ENCODE measurements at regions not wholly inside any gene's neighbourhood (a gene's known extent, or its start where the extent isn't known, plus 50 kb on each side); places are given as distances from the start of the nearest gene placed in this dataset.

GRCh38 chr20:58102744-58103516, 125.5 kb downstream of the ANKRD60 start:
- no peak overlapping the region for H3K4me3 ChIP-seq
- H3K36me3 ChIP-seq = no peaks in the 10 kb centered on the region
- no peaks in the 10 kb centered on the region for H3K27me3 ChIP-seq
- DNase-seq = no peak
- no peaks in the 10 kb centered on the region for H3K9me3 ChIP-seq

DNA sequence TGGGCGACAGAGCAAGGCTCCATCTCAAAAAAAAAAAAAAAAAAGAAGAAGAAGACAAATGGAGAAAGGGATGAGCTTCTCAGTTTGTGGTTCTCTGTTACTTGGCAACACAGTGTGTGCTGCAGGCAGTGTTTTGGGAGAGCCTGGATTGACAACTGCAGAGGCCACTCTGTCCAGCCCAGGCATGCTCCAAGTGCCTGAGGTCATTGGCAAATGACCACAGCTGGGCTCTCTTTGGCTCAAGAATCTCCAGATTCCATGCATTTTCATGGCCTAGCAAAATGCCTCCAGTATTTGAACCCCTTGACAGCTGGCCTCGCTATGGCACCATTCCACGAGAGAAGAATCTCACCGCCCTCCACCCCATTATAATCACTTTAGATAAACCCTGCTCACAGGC, 126.2 kb downstream of the ANKRD60 start:
- H3K36me3 ChIP-seq = no peaks in the 10 kb centered on the region
- H3K9me3 ChIP-seq = no peaks in the 10 kb centered on the region
- DNase-seq = peak; percentile 72
- no peak overlapping the region for H3K4me3 ChIP-seq
- H3K27me3 ChIP-seq = no peaks in the 10 kb centered on the region

DNA sequence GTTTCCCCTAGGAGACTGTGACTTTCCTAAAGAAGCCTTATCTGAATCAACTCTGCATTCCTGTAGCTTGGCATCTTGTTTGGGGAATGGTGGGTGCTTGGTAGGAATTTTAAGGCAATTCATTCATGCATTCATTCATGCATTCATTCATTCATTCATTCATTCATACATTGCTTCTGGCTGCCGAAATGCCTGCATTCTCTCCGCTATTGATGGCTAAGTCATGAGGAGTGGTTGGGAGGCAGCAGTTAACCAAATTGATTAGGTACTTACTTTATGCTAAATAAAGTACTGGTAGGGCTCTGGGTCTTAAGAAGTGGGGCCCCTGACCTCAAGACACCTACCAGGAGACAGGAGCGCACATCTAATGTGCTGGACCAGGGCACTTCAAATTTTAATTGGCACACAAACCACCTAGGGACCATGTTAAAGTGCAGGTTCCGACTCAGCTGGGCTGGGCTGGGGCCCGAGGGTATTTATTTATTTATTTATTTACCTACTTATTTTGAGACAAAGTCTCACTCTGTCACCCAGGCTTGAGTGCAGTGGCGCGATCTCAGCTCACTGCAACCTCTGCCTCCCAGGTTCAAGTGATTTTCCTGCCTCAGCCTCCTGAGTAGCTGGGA, 127.6 kb downstream of the ANKRD60 start:
- Histone ChIP-seq H3K36me3 (no peaks in the 10 kb centered on the region), H3K9me3 (no peaks in the 10 kb centered on the region), H3K27me3 (no peaks in the 10 kb centered on the region), H3K4me3 (no peak overlapping the region)
- no peak for DNase-seq

DNA sequence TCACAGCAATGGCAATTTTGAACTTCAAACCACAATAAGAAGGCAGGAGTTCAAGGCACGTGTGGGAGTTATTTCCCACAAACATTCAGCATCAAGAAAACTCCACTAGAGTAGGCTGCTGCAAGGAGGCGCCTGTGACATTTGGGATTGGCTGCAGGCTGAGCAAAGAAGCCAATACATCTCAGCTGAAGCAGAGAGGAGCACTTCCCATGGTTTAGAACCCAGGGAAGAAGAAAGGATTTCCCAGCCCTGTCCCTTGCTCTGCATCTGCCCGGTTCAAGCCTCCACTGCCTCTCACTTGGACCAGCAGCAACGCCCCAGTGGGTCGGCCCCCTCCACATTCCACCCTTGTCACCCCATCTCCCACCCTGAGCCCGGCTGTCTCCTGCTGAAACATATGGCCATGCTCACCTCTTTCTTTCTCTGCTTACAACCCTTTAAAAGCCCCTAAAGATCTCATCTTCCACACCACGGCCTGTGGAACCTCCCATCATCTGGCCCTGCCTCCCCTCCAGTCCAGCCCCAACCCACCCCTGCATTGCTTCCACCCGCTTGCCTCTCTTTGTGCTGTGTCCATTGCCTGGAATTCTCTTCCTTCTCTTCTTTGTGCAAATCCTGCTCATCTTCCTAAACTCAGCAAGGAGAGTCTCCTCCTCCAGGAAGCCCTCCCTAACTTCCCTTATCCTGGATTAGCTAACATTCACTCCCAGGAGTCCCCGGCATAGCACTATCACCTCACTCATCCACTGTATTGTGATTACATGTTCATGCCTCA, 128.3 kb downstream of the ANKRD60 start:
- DNase-seq = no peak
- Histone ChIP-seq H3K27me3 (no peaks in the 10 kb centered on the region), H3K36me3 (no peaks in the 10 kb centered on the region)

DNA sequence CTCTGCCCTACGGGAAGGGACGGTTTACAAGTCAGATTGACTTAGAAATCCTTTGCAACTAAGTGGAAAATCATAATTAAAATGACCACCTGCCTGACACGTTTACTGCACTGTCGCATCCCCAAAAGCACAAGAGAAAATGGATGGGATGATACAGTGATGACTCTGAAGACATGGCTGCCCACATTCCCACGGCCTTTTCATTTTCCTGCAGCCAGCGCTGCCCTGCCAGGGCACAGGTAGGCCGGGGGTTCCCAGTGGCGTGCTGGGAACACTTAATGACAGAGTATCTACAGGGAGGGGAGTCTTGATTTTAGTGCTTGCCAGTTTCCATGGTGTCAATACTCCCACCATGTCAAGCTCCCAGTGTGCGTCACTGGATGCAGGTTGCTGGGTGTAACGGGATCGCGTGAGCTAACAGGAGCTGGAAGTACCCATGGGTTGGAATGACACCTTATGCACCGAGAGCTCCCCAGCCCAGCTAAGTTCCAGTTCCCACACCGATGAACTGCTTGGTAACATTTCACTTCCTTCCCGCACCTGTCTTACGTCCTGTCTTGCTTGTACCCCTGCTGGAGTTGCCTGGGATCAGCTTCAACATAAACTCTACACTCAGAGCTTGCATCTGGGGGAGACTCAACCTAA, 129.0 kb downstream of the ANKRD60 start:
- H3K36me3 ChIP-seq = no peaks in the 10 kb centered on the region

More for the DNA sequence above, 128.3 kb downstream of the ANKRD60 start:
- Histone ChIP-seq H3K9me3 (no peaks in the 10 kb centered on the region), H3K4me3 (no peak overlapping the region)

DNA sequence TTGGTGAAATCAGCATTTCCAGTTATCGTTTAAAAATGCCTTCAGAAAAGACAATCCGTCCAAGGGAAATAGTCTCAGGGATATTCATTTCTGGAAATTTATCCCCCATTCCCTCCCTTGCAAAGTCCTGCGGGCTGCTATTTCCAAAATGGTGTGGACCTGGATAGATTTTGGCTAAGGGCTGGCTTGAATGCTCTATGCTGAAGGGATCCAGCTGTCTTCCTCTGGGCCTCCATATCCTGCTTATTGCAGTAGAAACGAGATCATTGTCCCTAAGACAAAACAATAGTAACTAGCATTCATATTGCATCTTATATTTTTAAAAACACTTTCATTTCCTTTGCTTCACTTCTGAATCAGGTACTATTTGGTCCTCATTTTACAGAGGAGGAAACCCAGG, 129.9 kb downstream of the ANKRD60 start:
- Histone ChIP-seq H3K36me3 (no peaks in the 10 kb centered on the region), H3K9me3 (no peaks in the 10 kb centered on the region), H3K4me3 (no peak overlapping the region), H3K27me3 (no peaks in the 10 kb centered on the region)
- no peak for DNase-seq

More for the DNA sequence above, 129.0 kb downstream of the ANKRD60 start:
- no peak overlapping the region for H3K4me3 ChIP-seq
- H3K27me3 ChIP-seq = no peaks in the 10 kb centered on the region
- no peaks in the 10 kb centered on the region for H3K9me3 ChIP-seq
- no peak for DNase-seq

- Histone ChIP-seq H3K36me3 (no peaks in the 10 kb centered on the region), H3K27me3 (no peaks in the 10 kb centered on the region), H3K4me3 (no peak overlapping the region), H3K9me3 (no peaks in the 10 kb centered on the region)
- no peak for DNase-seq
These were observed 130.5 kb downstream of the ANKRD60 start for GRCh38 chr20:58097943-58098342.

DNA sequence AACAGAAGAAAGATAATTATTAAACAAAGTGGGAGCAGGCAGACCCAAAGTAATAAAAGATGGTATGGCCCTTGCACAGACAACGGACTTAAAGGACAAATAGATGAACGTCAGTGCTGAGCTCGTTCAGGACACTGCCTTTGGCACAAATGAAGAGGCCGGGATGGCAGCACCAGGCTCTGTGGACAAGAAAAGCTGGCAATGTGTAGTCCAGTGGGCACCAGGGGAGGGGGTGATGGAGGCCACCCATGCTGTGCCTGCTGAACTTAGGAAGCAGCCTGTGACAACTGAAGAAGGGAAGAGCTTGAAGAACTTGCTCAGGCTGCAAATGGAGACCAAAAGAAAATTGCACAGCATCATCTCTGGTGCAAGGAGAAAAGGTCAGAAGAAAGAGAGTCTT, 131.0 kb downstream of the ANKRD60 start:
- no peak for DNase-seq
- H3K36me3 ChIP-seq = no peaks in the 10 kb centered on the region
- H3K9me3 ChIP-seq = no peaks in the 10 kb centered on the region
- H3K4me3 ChIP-seq = no peak overlapping the region
- no peaks in the 10 kb centered on the region for H3K27me3 ChIP-seq

DNA sequence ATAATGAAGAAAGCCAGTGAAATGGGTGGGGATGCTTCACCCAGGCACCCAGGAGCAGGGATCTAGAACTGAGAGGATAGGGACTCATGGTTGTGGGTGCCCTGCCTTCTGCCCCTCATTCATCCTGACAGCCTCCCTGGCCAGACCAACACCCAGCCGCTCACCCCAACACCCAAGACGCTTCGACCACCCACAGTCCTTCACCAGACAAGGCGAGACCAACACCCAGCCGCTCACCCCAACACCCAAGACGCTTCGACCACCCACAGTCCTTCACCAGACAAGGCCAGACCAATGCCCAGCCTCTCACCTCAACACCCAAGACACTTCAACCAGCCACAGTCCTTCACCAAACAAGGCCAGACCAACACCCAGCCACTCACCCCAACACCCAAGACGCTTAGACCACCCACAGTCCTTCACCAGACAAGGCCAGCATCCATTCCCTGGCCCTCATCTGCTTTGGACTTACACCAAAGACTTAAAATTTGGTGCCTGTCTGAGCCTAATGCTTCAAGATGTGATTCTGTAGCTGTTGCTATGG, 131.5 kb downstream of the ANKRD60 start:
- DNase-seq = no peak
- Histone ChIP-seq H3K4me3 (no peak overlapping the region), H3K36me3 (no peaks in the 10 kb centered on the region), H3K9me3 (no peaks in the 10 kb centered on the region), H3K27me3 (no peaks in the 10 kb centered on the region)

- H3K4me3 ChIP-seq = no peak overlapping the region
- no peaks in the 10 kb centered on the region for H3K9me3 ChIP-seq
- H3K36me3 ChIP-seq = no peaks in the 10 kb centered on the region
- DNase-seq = no peak
- H3K27me3 ChIP-seq = no peaks in the 10 kb centered on the region
These were observed 133.8 kb downstream of the ANKRD60 start for GRCh38 chr20:58094698-58095097.

- DNase-seq = no peak
- Histone ChIP-seq H3K4me3 (no peak overlapping the region), H3K9me3 (no peaks in the 10 kb centered on the region)
These were observed 134.3 kb downstream of the ANKRD60 start for GRCh38 chr20:58094160-58094559.

DNA sequence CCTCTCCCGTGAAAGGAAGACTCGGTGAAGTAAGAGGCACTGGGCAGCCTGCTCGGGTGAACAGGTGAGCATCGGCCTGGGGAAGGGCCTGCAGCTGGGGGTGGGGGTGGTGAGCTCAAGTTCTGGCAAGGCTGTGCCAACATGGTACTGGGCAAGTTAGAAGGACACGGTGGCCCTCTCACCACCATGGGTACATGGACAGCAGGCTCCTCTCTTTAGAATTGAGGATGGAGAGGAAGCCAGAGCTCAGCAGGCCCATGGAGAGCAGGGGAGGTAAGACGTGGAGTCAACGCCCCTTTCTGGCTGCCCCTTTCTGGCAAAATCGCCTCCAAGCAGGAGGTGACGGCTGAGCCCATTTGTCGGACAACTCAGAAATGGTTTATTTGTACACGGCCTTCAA, 135.6 kb downstream of the ANKRD60 start:
- H3K27me3 ChIP-seq = no peaks in the 10 kb centered on the region
- no peaks in the 10 kb centered on the region for H3K9me3 ChIP-seq
- DNase-seq = no peak
- no peaks in the 10 kb centered on the region for H3K36me3 ChIP-seq
- no peak overlapping the region for H3K4me3 ChIP-seq

More at GRCh38 chr20:58094160-58094559, 134.3 kb downstream of the ANKRD60 start:
- Histone ChIP-seq H3K36me3 (no peaks in the 10 kb centered on the region), H3K27me3 (no peaks in the 10 kb centered on the region)

DNA sequence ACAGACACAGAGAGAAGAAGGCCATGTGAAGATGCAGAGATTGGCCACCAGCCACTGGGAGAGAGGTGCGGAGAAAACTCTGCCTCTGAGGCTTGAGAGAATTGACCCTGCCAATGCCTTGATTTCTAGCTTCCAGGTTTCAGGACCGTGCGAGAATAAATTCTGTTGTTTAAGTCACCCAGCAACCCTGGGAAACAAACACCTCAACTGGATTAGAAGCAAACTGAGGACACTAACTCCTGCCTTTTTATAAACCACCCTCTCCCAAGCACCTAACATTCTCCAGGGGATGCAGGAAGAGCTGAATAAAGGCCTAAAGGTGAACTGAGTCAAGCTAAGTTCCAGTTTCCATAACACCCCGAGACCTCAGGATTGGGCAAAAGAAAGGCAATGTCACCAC, 136.1 kb downstream of the ANKRD60 start:
- DNase-seq = no peak
- Histone ChIP-seq H3K27me3 (no peaks in the 10 kb centered on the region), H3K9me3 (no peaks in the 10 kb centered on the region), H3K4me3 (no peak overlapping the region), H3K36me3 (no peaks in the 10 kb centered on the region)

GRCh38 chr20:58091810-58092209, 136.6 kb downstream of the ANKRD60 start:
- H3K36me3 ChIP-seq = no peaks in the 10 kb centered on the region
- DNase-seq = no peak
- no peaks in the 10 kb centered on the region for H3K27me3 ChIP-seq

DNA sequence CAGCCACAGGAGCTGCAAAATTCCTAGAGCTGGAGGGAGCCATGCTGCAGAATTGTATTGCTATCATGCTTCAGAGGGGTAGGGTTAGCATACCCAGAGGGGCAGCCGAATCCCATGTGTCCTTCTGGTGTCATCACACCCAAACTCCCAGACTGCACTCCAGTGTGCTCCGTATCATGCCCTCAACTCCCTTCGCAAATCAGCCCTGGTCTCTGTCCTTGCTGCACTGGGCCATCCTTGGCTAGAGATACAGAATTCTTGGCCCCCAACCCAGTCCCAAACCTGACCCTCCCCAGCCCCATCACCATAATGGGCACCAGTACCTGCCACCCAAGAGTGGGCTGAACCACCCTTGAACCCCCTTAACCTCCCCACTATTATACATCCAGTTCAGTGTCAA, 138.3 kb downstream of the ANKRD60 start:
- no peak for DNase-seq
- H3K4me3 ChIP-seq = no peak overlapping the region

More at GRCh38 chr20:58091810-58092209, 136.6 kb downstream of the ANKRD60 start:
- Histone ChIP-seq H3K4me3 (no peak overlapping the region), H3K9me3 (no peaks in the 10 kb centered on the region)

GRCh38 chr20:58088625-58089024, 139.8 kb downstream of the ANKRD60 start:
- no peak for DNase-seq
- no peak overlapping the region for H3K4me3 ChIP-seq

More for the DNA sequence above, 138.3 kb downstream of the ANKRD60 start:
- Histone ChIP-seq H3K36me3 (no peaks in the 10 kb centered on the region), H3K9me3 (no peaks in the 10 kb centered on the region), H3K27me3 (no peaks in the 10 kb centered on the region)

GRCh38 chr20:58088105-58088504, 140.3 kb downstream of the ANKRD60 start:
- Histone ChIP-seq H3K36me3 (no peaks in the 10 kb centered on the region), H3K4me3 (no peak overlapping the region), H3K9me3 (no peaks in the 10 kb centered on the region), H3K27me3 (no peaks in the 10 kb centered on the region)
- DNase-seq = no peak

More at GRCh38 chr20:58088625-58089024, 139.8 kb downstream of the ANKRD60 start:
- no peaks in the 10 kb centered on the region for H3K36me3 ChIP-seq
- no peaks in the 10 kb centered on the region for H3K27me3 ChIP-seq
- H3K9me3 ChIP-seq = no peaks in the 10 kb centered on the region
